Natural killer cell (primary cell): ENCODE measurements at regions not wholly inside any gene's neighbourhood (a gene's known extent, or its start where the extent isn't known, plus 50 kb on each side); places are given as distances from the start of the nearest gene placed in this dataset.

Source experiments
- ATAC-seq, 3 donors: fragments of 150-1000 bp in 2 of 3; fragments of 200-7000 bp in 1 of 3; cut with Tn5 transposase; 1 replicate in 1 of 3; 2 replicates in 2 of 3; pipeline ENCODE4 v1.10.0; 2021; ENCODE audit warnings: mild to moderate bottlenecking in 2 of 3, moderate library complexity in 2 of 3
- DNase-seq, 2 donors: peaks; one replicate each; pipeline versions ENCODE4 v3.0.0 to v3.0.0-alpha.2; 2013 to 2021; ENCODE audit warnings: mixed read lengths in 1 of 2
- H3K27ac ChIP-seq: one replicate; pipeline ENCODE4 v1.5.1; 2013; ENCODE audit warnings: mild to moderate bottlenecking, low read length
- H3K27me3 ChIP-seq: one replicate; pipeline ENCODE4 v1.6.1; 2013; ENCODE audit warnings: low read length; ENCODE audit not compliant: control insufficient read depth, insufficient read depth
- H3K36me3 ChIP-seq: one replicate; pipeline ENCODE4 v1.6.1; 2013; ENCODE audit warnings: low read length; ENCODE audit not compliant: control insufficient read depth, insufficient read depth
- H3K4me1 ChIP-seq: one replicate; pipeline ENCODE4 v1.6.1; 2013; ENCODE audit warnings: low read length; ENCODE audit not compliant: control insufficient read depth, insufficient read depth
- H3K4me3 ChIP-seq: one replicate; pipeline ENCODE4 v1.5.1; 2013; ENCODE audit warnings: low read length
- H3K9me3 ChIP-seq: one replicate; pipeline ENCODE4 v1.6.1; 2013; ENCODE audit warnings: low read length; ENCODE audit not compliant: control insufficient read depth, insufficient read depth
- H3K27ac Mint-ChIP-seq, 2 donors: one replicate each; pipeline ENCODE4 v1.8.0; 2022; ENCODE audit warnings: mild to moderate bottlenecking in 2 of 2, mixed read lengths in 2 of 2, moderate library complexity in 1 of 2
- H3K27me3 Mint-ChIP-seq, 2 donors: one replicate each; pipeline ENCODE4 v1.8.0; 2022; ENCODE audit warnings: low read depth in 2 of 2, mixed read lengths in 2 of 2
- H3K36me3 Mint-ChIP-seq: one replicate; pipeline ENCODE4 v1.8.0; 2022; ENCODE audit warnings: mixed read lengths
- H3K4me1 Mint-ChIP-seq, 2 donors: one replicate each; pipeline ENCODE4 v1.8.0; 2022; ENCODE audit warnings: mixed read lengths in 2 of 2
- H3K4me3 Mint-ChIP-seq: one replicate; pipeline ENCODE4 v1.8.0; 2022; ENCODE audit warnings: mild to moderate bottlenecking, moderate library complexity, mixed read lengths
- H3K9me3 Mint-ChIP-seq, 2 donors: one replicate each; pipeline ENCODE4 v1.8.0; 2022; ENCODE audit warnings: mixed read lengths in 2 of 2
- CTCF ChIP-seq: fragments of 200-600 bp; IDR thresholded peaks from one replicate; pipeline ENCODE4 v1.8.0; 2022; ENCODE audit warnings: antibody characterized with exemption
- WGBS: methylation state at CpG from one replicate; pipeline ENCODE4 v1.1.7; 2013; ENCODE audit warnings: missing lambda C conversion rate; ENCODE audit not compliant: insufficient coverage; 5-methylcytosine and 5-hydroxymethylcytosine counted together
- intact Hi-C: fragments of 100-400 bp; cut with micrococcal nuclease; formaldehyde crosslinking; loops from one replicate; pipeline ENCODE4 v1.14.2; 2022

DNA sequence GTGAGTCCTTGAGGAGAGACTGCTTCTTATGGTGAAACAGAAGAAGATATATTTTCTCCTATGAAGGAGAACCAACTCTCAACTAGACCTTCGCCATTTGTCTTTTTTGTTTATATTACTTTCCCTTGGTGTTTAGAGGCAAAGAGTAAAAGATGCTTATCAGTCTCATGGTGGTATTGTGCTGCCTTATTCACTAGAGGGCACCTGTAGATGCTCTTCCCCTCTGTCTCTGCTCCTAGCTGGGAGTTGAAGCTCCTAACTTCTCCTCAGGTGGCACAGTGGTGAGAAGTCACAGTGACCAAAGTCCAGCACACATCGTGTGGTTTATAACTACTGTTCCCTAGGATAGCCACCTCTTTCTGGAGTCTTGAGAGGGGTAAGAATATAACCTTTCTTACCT, 1359.6 kb downstream of the PLA2G4A start:
- no peak for DNase-seq
- H3K27ac ChIP-seq = no peak overlapping the region
- H3K4me1 ChIP-seq = no peaks in the 10 kb centered on the region
- no peaks in the 10 kb centered on the region for H3K27me3 Mint-ChIP-seq
- H3K27me3 ChIP-seq = no peaks in the 10 kb centered on the region
- H3K4me1 Mint-ChIP-seq = no peaks in the 10 kb centered on the region
- no peaks in the 10 kb centered on the region for H3K36me3 ChIP-seq
- no peak for ATAC-seq
- no peak overlapping the region for H3K4me3 Mint-ChIP-seq
- H3K4me3 ChIP-seq = no peak overlapping the region
- no peak overlapping the region for H3K27ac Mint-ChIP-seq
- peaks cover 3% of the 10 kb centered on the region for H3K9me3 ChIP-seq
- intact Hi-C loops = no loop called here
- H3K9me3 Mint-ChIP-seq = peaks cover 17 to 18% of the 10 kb centered on the region in 2 donors
- no peak for TF ChIP-seq CTCF
- no CpG with 5 or more reads among the region's 2 CpGs for WGBS
- H3K36me3 Mint-ChIP-seq = no peaks in the 10 kb centered on the region

DNA sequence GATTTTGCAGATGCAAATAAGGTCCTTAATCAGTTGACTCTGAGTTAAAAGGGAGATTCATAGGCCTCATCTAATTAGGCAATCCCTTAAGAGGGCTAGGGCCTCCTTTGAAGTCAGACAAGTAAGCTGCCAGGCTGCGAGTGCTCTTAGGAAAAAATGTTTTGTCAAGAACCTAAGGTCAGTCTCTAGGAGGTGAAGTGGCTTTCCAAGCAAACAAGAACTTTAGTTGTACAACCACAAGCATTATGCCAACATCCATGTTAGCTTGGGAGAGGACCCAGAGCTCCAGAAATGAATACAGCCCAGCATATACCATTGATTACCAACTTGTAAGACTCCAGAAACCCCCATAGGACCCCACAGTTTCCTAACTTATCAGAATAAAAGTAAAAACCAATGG, 1366.2 kb downstream of the PLA2G4A start:
- Histone ChIP-seq H3K27ac (no peak overlapping the region), H3K4me3 (no peak overlapping the region), H3K36me3 (no peaks in the 10 kb centered on the region), H3K4me1 (no peaks in the 10 kb centered on the region), H3K9me3 (no peaks in the 10 kb centered on the region), H3K27me3 (no peaks in the 10 kb centered on the region)
- DNase-seq = no peak
- 83% methylated on average over 1 of the region's 1 CpG for WGBS
- no peak overlapping the region for H3K27ac Mint-ChIP-seq
- peaks cover 9 to 17% of the 10 kb centered on the region in 2 donors for H3K9me3 Mint-ChIP-seq
- ATAC-seq = no peak
- H3K27me3 Mint-ChIP-seq = no peaks in the 10 kb centered on the region
- H3K4me3 Mint-ChIP-seq = no peak overlapping the region
- no peaks in the 10 kb centered on the region for H3K4me1 Mint-ChIP-seq
- H3K36me3 Mint-ChIP-seq = peaks cover 4% of the 10 kb centered on the region
- TF ChIP-seq CTCF = no peak
- intact Hi-C loops = no loop called here

GRCh38 chr1:188218289-188218688, 1389.5 kb downstream of the PLA2G4A start:
- intact Hi-C loops = no loop called here
- H3K9me3 Mint-ChIP-seq = peaks cover 11 to 27% of the 10 kb centered on the region in 2 donors
- ATAC-seq (no peak), DNase-seq (no peak)
- no peaks in the 10 kb centered on the region for H3K4me1 Mint-ChIP-seq
- Histone ChIP-seq H3K9me3 (peaks cover 3% of the 10 kb centered on the region), H3K4me1 (no peaks in the 10 kb centered on the region), H3K27ac (no peak overlapping the region), H3K36me3 (no peaks in the 10 kb centered on the region), H3K4me3 (no peak overlapping the region), H3K27me3 (no peaks in the 10 kb centered on the region)
- no peak overlapping the region for H3K27ac Mint-ChIP-seq
- no peak for TF ChIP-seq CTCF
- no peaks in the 10 kb centered on the region for H3K27me3 Mint-ChIP-seq
- H3K4me3 Mint-ChIP-seq = no peak overlapping the region
- H3K36me3 Mint-ChIP-seq = peaks cover 9% of the 10 kb centered on the region
- WGBS = no CpG with 5 or more reads among the region's 1 CpG

GRCh38 chr1:188220051-188220450, 1391.3 kb downstream of the PLA2G4A start:
- Histone ChIP-seq H3K27ac (no peak overlapping the region), H3K4me1 (no peaks in the 10 kb centered on the region), H3K36me3 (no peaks in the 10 kb centered on the region), H3K4me3 (no peak overlapping the region), H3K9me3 (peaks cover 3% of the 10 kb centered on the region), H3K27me3 (no peaks in the 10 kb centered on the region)
- Mint-ChIP-seq H3K27ac (no peak overlapping the region), H3K4me1 (no peaks in the 10 kb centered on the region), H3K9me3 (peaks cover 10 to 18% of the 10 kb centered on the region in 2 donors), H3K4me3 (no peak overlapping the region), H3K27me3 (no peaks in the 10 kb centered on the region), H3K36me3 (peaks cover 9% of the 10 kb centered on the region)
- no peak for TF ChIP-seq CTCF
- intact Hi-C loops = no loop called here
- no CpG with 5 or more reads among the region's 1 CpG for WGBS
- DNase-seq (no peak), ATAC-seq (no peak)
